DND-41 (cell line): ENCODE measurements at regions not wholly inside any gene's neighbourhood (a gene's known extent, or its start where the extent isn't known, plus 50 kb on each side); places are given as distances from the start of the nearest gene placed in this dataset.

Source experiments
- ATAC-seq: fragments of 200-7000 bp; cut with Tn5 transposase; 3 replicates; pipeline ENCODE4 v1.9.1; 2021; ENCODE audit warnings: low read depth; ENCODE audit not compliant: insufficient read depth
- DNase-seq: peaks from one replicate; pipeline ENCODE4 v3.0.0-alpha.2; 2020
- H2AFZ ChIP-seq: 2 replicates; pipeline ENCODE4 v1.6.0; 2012; ENCODE audit warnings: low read depth, low read length
- H3K27ac ChIP-seq: 2 replicates; pipeline ENCODE4 v1.5.1; 2012; ENCODE audit warnings: low read length, inconsistent platforms
- H3K27me3 ChIP-seq: fragments of 200-600 bp; sonication (generic); 2 replicates; pipeline ENCODE4 v1.6.0; 2012; ENCODE audit warnings: low read length, mild to moderate bottlenecking, inconsistent platforms; ENCODE audit not compliant: insufficient read depth, poor library complexity
- H3K36me3 ChIP-seq: 2 replicates; pipeline ENCODE4 v1.5.1; 2012; ENCODE audit warnings: low read length, inconsistent platforms; ENCODE audit not compliant: insufficient read depth
- H3K4me1 ChIP-seq: 2 replicates; pipeline ENCODE4 v1.5.1; 2012; ENCODE audit warnings: mild to moderate bottlenecking, low read length; ENCODE audit not compliant: insufficient read depth
- H3K4me2 ChIP-seq: 2 replicates; pipeline ENCODE4 v1.6.0; 2012; ENCODE audit warnings: mild to moderate bottlenecking, moderate library complexity, low read length, inconsistent platforms; ENCODE audit not compliant: insufficient read depth
- H3K4me3 ChIP-seq, 2 experiments: fragments of 200-600 bp in 1 of 2; shearing (Covaris generic) in 1 of 2; 2 replicates each; pipeline ENCODE4 v1.5.1; 2012 to 2016; ENCODE audit warnings: inconsistent platforms in 2 of 2, low read length in 2 of 2, mild to moderate bottlenecking in 2 of 2, low read depth in 1 of 2, moderate library complexity in 1 of 2
- H3K79me2 ChIP-seq: 2 replicates; pipeline ENCODE4 v1.6.0; 2012; ENCODE audit warnings: low read length, inconsistent platforms; ENCODE audit not compliant: insufficient read depth
- H3K9ac ChIP-seq: 2 replicates; pipeline ENCODE4 v1.6.0; 2012; ENCODE audit warnings: low read depth, mild to moderate bottlenecking, inconsistent platforms, low read length, moderate library complexity
- H3K9me3 ChIP-seq: 2 replicates; pipeline ENCODE4 v1.5.1; 2012; ENCODE audit warnings: low read length, moderate library complexity, mild to moderate bottlenecking, inconsistent platforms; ENCODE audit not compliant: insufficient read depth, severe bottlenecking
- H4K20me1 ChIP-seq: 2 replicates; pipeline ENCODE4 v1.6.0; 2012; ENCODE audit warnings: low read length; ENCODE audit not compliant: insufficient read depth
- EZH2 ChIP-seq: IDR thresholded peaks from 3 replicates; pipeline ENCODE4 v1.6.1; 2012; ENCODE audit warnings: borderline replicate concordance, low read depth, mild to moderate bottlenecking, moderate library complexity, low read length, inconsistent platforms; ENCODE audit not compliant: severe bottlenecking
- TF ChIP-seq, protein P1 (sequence below): IDR thresholded peaks from 2 replicates; pipeline ENCODE4 v1.5.1; 2012; ENCODE audit warnings: borderline replicate concordance, low read length, moderate library complexity, mild to moderate bottlenecking; ENCODE audit not compliant: poor library complexity, severe bottlenecking; ENCODE audit errors: extremely low read depth

DNA sequence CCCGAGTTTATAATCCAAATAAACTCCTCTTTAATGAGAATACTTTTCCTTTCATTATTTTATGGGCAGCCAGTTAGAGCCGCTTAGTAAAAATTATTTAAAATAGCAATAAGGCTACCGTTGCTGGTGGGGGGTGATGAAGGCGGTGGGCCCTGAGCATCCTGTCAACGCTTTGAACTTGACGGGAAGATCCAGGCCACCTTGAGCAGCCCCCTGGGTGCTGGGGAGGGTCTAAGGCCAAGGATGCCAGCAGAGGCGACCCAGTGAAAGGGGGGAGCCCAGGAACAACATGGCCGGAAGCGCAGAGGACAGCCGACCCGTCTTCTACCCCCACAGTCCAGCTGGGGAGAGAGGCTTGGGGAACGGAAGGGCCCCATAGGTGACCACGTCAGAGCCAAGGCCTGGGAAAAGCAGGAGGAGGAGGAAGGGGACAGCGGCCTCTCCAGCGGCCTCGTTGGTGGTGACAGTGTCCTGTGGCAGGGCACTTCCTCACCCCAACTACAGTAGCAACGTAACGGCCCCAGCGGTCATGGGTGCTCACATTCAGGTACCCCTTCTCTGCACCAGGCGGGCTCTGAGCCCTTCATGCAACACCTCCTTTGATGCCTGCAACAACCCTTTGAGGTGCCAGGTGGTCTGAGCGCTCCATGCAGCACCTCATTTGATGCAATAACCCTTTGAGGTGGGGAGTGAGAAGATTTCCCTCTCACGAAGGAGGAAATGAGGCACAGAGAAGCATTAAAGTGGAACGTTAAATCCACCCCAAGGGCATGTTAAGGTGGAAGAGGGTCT lies 695.3 kb downstream of the TBC1D22A start:
- DNase-seq: no peak
- Histone ChIP-seq H3K9me3 (peaks cover 10% of the 10 kb centered on the region), H4K20me1 (no peaks in the 10 kb centered on the region)

DNA sequence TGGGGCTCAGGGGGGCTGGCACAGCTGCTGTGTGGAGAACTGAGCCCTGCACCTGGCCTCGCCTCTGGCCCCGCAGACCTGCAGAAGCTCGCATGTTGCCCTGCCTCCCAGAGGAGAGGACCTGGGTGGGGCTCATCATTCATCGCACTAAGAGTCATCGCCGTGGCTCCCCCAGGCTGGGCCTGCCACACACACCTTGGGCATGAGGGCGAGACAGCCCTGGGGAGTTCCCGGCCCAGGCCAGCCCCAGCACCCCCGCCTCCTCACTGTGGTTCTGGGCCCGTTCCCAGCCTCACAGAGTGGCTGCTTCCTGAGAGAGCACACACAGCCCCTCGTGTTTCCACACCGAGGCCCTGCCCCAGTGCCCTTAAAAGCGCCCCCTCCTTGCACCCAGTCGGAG lies 694.6 kb downstream of the TBC1D22A start:
- Histone ChIP-seq H4K20me1 (no peaks in the 10 kb centered on the region), H3K36me3 (no peaks in the 10 kb centered on the region), H3K27me3 (no peaks in the 10 kb centered on the region), H3K9ac (no peak overlapping the region), H3K9me3 (peaks cover 10% of the 10 kb centered on the region), H3K27ac (no peak overlapping the region), H3K4me3 (no peak overlapping the region), H2AFZ (no peak overlapping the region), H3K79me2 (no peaks in the 10 kb centered on the region), H3K4me2 (no peak overlapping the region), H3K4me1 (no peaks in the 10 kb centered on the region)
- TF ChIP-seq, protein P1, sequence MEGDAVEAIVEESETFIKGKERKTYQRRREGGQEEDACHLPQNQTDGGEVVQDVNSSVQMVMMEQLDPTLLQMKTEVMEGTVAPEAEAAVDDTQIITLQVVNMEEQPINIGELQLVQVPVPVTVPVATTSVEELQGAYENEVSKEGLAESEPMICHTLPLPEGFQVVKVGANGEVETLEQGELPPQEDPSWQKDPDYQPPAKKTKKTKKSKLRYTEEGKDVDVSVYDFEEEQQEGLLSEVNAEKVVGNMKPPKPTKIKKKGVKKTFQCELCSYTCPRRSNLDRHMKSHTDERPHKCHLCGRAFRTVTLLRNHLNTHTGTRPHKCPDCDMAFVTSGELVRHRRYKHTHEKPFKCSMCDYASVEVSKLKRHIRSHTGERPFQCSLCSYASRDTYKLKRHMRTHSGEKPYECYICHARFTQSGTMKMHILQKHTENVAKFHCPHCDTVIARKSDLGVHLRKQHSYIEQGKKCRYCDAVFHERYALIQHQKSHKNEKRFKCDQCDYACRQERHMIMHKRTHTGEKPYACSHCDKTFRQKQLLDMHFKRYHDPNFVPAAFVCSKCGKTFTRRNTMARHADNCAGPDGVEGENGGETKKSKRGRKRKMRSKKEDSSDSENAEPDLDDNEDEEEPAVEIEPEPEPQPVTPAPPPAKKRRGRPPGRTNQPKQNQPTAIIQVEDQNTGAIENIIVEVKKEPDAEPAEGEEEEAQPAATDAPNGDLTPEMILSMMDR: no peak
- DNase-seq (no peak), ATAC-seq (no peak)

More for the DNA sequence above, 695.3 kb downstream of the TBC1D22A start:
- no peaks in the 10 kb centered on the region for H3K36me3 ChIP-seq
- no peaks in the 10 kb centered on the region for H3K79me2 ChIP-seq
- no peak for TF ChIP-seq EZH2
- TF ChIP-seq, protein P1: no peak
- no peak overlapping the region for H3K4me2 ChIP-seq
- H3K27ac ChIP-seq: no peak overlapping the region
- no peaks in the 10 kb centered on the region for H3K4me1 ChIP-seq
- H3K27me3 ChIP-seq: no peaks in the 10 kb centered on the region
- no peak overlapping the region for H3K4me3 ChIP-seq
- ATAC-seq: no peak
- H2AFZ ChIP-seq: no peak overlapping the region
- no peak overlapping the region for H3K9ac ChIP-seq

DNA sequence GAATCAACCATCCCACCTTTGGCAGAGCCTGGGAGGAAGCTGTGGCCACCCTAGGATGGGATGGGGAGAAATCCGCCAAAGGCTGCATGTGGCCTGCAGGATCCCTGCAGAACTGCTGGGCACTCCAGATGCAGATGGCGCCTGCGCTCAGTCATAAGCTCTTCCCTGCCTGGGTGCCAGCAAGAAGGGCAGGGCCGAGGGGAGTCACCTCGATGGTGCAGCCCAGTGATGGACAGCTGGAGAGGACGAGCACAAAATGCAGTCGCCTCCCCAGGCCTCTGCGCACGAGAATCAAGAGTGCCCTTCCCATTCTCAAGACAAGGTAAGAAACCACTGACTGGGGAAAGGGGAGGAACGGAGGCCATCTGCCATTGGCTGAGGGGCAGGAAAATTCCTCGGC lies 693.6 kb downstream of the TBC1D22A start:
- Histone ChIP-seq H2AFZ (no peak overlapping the region), H3K36me3 (no peaks in the 10 kb centered on the region), H3K27me3 (no peaks in the 10 kb centered on the region), H3K9ac (no peak overlapping the region), H3K4me2 (no peak overlapping the region), H3K79me2 (no peaks in the 10 kb centered on the region), H3K9me3 (peaks cover 10% of the 10 kb centered on the region), H4K20me1 (no peaks in the 10 kb centered on the region), H3K4me1 (no peaks in the 10 kb centered on the region), H3K4me3 (no peak overlapping the region), H3K27ac (no peak overlapping the region)
- no peak for DNase-seq
- TF ChIP-seq EZH2: no peak
- TF ChIP-seq, protein P1: no peak
- no peak for ATAC-seq
